Omental fat pad (tissue), 3 donors: ENCODE measurements at regions not wholly inside any gene's neighbourhood (a gene's known extent, or its start where the extent isn't known, plus 50 kb on each side); places are given as distances from the start of the nearest gene placed in this dataset.

Experiments used
- ATAC-seq: fragments of 150-250 bp; one replicate; pipeline ENCODE4 v1.9.1; 2016; ENCODE audit warnings: mild to moderate bottlenecking, moderate library complexity; ENCODE audit not compliant: low FRiP score
- DNase-seq: peaks from one replicate; pipeline ENCODE4 v3.0.0-alpha.2; 2019; ENCODE audit warnings: low spot score
- CTCF ChIP-seq, 3 donors: fragments of 450-650 bp; IDR thresholded peaks; one replicate each; pipeline ENCODE4 v1.5.1; 2016 to 2017; ENCODE audit warnings: antibody characterized with exemption in 3 of 3, mild to moderate bottlenecking in 3 of 3, moderate library complexity in 2 of 3

- no peak for TF ChIP-seq CTCF (IDR thresholded peaks at IDR 0.05)
Observed at GRCh38 chr9:73558471-73558870, 406.8 kb downstream of the ANXA1 start.

GRCh38 chr9:73565026-73565425 lies 413.4 kb downstream of the ANXA1 start:
- no peak for ATAC-seq
- TF ChIP-seq CTCF (IDR thresholded peaks at IDR 0.05): no peak
- no peak for DNase-seq

More at GRCh38 chr9:73558471-73558870, 406.8 kb downstream of the ANXA1 start:
- DNase-seq: no peak
- ATAC-seq: no peak

- ATAC-seq: peak; percentile 57
- DNase-seq: no peak
- TF ChIP-seq CTCF (IDR thresholded peaks at IDR 0.05): no peak
Observed at GRCh38 chr9:73565833-73566465, 414.3 kb downstream of the ANXA1 start.

GRCh38 chr9:73566627-73567026 lies 415.0 kb downstream of the ANXA1 start:
- TF ChIP-seq CTCF (IDR thresholded peaks at IDR 0.05): no peak
- no peak for DNase-seq
- no peak for ATAC-seq

- no peak for DNase-seq
- no peak for TF ChIP-seq CTCF (IDR thresholded peaks at IDR 0.05)
- ATAC-seq: no peak
Observed at GRCh38 chr9:73573235-73573634, 421.6 kb downstream of the ANXA1 start.

- TF ChIP-seq CTCF (IDR thresholded peaks at IDR 0.05): no peak
- ATAC-seq (no peak), DNase-seq (no peak)
Observed at GRCh38 chr9:73575101-73576060, 423.7 kb downstream of the ANXA1 start.
